Fibroblast of pulmonary artery (primary cell): ENCODE measurements at regions not wholly inside any gene's neighbourhood (a gene's known extent, or its start where the extent isn't known, plus 50 kb on each side); places are given as distances from the start of the nearest gene placed in this dataset.
"Not testable (repeated sequence)": the region's sequence is repeated elsewhere in the genome, so short reads cannot be mapped to it uniquely, and the experiment has no call there.

Experiments used
- DNase-seq: peaks from one replicate; pipeline ENCODE4 v3.0.0-alpha.2; 2010; ENCODE audit warnings: low read depth
- H3K4me3 ChIP-seq: replicated peaks from 2 replicates; pipeline ENCODE4 v1.5.1; 2011; ENCODE audit warnings: low read depth, mild to moderate bottlenecking, control low read depth, low read length, moderate library complexity
- TF ChIP-seq, protein P1 (sequence below): IDR thresholded peaks from 2 replicates; pipeline ENCODE4 v1.5.1; 2011; ENCODE audit warnings: mild to moderate bottlenecking, control low read depth, low read length, inconsistent platforms; ENCODE audit errors: missing control alignments

DNA sequence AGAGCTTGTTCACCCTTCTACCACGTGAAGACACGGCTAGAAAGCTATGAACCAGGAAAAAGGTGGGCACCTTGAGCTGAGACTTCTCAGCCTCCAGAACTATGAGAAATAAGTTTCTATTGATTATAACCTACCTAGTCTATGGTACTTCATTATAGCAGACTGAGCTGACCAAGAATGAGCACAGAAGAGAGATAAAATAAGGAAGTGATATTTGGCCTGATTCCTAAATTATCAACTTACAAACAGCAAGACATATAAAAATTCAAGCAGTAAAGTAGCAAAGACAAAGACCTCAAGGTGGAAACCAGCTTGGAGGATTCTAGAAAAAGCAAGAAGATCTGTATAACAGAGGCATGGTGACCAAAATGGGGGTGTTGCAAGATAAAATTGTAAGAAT lies 63.9 kb upstream of the OSTN start:
- TF ChIP-seq, protein P1, sequence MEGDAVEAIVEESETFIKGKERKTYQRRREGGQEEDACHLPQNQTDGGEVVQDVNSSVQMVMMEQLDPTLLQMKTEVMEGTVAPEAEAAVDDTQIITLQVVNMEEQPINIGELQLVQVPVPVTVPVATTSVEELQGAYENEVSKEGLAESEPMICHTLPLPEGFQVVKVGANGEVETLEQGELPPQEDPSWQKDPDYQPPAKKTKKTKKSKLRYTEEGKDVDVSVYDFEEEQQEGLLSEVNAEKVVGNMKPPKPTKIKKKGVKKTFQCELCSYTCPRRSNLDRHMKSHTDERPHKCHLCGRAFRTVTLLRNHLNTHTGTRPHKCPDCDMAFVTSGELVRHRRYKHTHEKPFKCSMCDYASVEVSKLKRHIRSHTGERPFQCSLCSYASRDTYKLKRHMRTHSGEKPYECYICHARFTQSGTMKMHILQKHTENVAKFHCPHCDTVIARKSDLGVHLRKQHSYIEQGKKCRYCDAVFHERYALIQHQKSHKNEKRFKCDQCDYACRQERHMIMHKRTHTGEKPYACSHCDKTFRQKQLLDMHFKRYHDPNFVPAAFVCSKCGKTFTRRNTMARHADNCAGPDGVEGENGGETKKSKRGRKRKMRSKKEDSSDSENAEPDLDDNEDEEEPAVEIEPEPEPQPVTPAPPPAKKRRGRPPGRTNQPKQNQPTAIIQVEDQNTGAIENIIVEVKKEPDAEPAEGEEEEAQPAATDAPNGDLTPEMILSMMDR = no peak
- H3K4me3 ChIP-seq = no peak overlapping the region
- no peak for DNase-seq

- no peak for DNase-seq
- no peak overlapping the region for H3K4me3 ChIP-seq
- TF ChIP-seq, protein P1 = no peak
Observed at GRCh38 chr3:191133359-191133758, 65.7 kb upstream of the OSTN start.

GRCh38 chr3:191131305-191131704 lies 67.7 kb upstream of the OSTN start:
- H3K4me3 ChIP-seq = no peak overlapping the region
- TF ChIP-seq, protein P1 = no peak
- DNase-seq = no peak

GRCh38 chr3:191124891-191125290 lies 74.2 kb upstream of the OSTN start:
- not testable (repeated sequence) for H3K4me3 ChIP-seq

GRCh38 chr3:191123946-191124345 lies 75.1 kb upstream of the OSTN start:
- H3K4me3 ChIP-seq = no peak overlapping the region
- TF ChIP-seq, protein P1 = no peak
- no peak for DNase-seq

More at GRCh38 chr3:191124891-191125290, 74.2 kb upstream of the OSTN start:
- not testable (repeated sequence) for DNase-seq

GRCh38 chr3:191123231-191123630 lies 75.8 kb upstream of the OSTN start:
- H3K4me3 ChIP-seq = no peak overlapping the region

GRCh38 chr3:191120447-191121298 lies 78.4 kb upstream of the OSTN start:
- no peak overlapping the region for H3K4me3 ChIP-seq
- TF ChIP-seq, protein P1 = no peak
- no peak for DNase-seq

More at GRCh38 chr3:191123231-191123630, 75.8 kb upstream of the OSTN start:
- TF ChIP-seq, protein P1 = no peak
- no peak for DNase-seq
